ENCODE measurements at regions not wholly inside any gene's neighbourhood (a gene's known extent, or its start where the extent isn't known, plus 50 kb on each side); places are given as distances from the start of the nearest gene placed in this dataset.

DNA sequence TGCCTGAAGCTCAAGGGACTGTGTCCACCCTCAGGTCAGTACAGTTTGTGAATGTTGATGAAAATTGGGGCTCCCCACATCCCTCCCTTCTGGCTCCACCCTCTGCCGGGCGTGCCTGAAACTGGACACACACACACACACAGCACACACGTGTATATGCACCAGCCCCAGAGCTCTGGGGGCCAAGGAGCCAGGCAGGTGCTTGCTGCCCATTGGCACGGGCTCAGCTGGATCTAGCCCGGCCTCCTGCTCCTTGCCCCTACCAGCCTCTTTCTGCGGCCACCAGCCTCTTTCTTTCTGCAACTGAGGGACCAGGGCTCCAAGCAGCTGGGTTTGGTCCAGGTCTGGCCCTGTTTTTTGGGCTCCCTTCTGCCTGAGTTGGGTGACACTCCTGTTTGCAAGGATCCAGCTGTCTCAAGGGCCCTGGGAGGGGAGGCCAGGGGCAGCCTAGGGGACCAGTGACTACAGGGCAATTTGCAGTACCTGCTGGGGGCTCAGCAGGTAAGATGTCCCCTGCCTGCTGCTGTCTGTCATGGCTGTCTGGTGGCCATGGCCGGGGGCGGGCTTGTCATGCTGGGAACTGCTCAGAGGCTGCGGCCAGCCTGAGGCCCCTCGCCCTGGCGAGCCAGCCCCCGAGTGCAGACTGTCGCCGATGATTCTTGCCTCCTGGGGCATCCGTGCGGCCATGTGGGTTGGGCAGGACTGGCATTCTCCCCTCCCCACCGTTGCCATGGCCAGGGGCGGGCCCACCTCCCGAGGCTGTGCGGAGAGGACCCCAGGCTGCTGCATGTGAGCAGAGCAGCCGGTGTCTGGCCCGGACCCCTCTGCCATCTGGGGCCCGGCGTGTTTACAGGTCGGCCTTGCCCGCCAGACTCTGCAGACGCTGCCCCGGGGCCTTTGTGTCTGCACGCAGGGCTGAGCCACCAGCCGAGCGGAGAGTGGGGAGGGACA is 51.5 kb upstream of the PPARA start:
- intact Hi-C loops (cut with micrococcal nuclease): no loop called here
- H3K27me3 Mint-ChIP-seq: no peaks in the 10 kb centered on the region
- H3K4me3 Mint-ChIP-seq: no peak overlapping the region
- H3K27ac Mint-ChIP-seq: no peak overlapping the region
- no peaks in the 10 kb centered on the region for H3K36me3 Mint-ChIP-seq (ENCODE audit: low read depth)
- no peak for DNase-seq
- no peaks in the 10 kb centered on the region for H3K4me1 Mint-ChIP-seq
- no peaks in the 10 kb centered on the region for H3K9me3 Mint-ChIP-seq

DNA sequence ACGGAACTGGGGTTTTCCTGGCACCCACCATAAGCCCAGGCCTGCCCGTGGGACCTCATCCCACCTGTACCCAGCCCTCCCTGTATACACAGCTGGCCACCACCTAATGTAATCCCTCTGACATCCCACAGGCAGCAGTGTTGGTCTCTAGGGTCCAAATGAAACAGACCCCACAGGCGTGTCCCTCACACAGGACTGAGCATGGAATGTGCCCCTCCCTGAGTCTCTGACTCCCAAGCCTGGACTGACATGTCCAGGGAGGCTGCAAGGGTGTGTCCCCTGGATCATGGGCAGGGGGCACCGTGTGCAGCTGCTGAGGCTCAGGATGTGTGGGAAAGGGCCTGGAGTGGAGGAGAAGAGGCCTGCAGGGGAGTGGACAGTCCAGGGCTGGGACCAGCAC is 50.6 kb upstream of the PPARA start:
- intact Hi-C loops (cut with micrococcal nuclease): no loop called here
- Mint-ChIP-seq H3K4me1 (no peaks in the 10 kb centered on the region), H3K27me3 (no peaks in the 10 kb centered on the region), H3K27ac (no peak overlapping the region), H3K9me3 (no peaks in the 10 kb centered on the region), H3K36me3 (ENCODE audit: low read depth) (no peaks in the 10 kb centered on the region), H3K4me3 (no peak overlapping the region)
- no peak for DNase-seq

DNA sequence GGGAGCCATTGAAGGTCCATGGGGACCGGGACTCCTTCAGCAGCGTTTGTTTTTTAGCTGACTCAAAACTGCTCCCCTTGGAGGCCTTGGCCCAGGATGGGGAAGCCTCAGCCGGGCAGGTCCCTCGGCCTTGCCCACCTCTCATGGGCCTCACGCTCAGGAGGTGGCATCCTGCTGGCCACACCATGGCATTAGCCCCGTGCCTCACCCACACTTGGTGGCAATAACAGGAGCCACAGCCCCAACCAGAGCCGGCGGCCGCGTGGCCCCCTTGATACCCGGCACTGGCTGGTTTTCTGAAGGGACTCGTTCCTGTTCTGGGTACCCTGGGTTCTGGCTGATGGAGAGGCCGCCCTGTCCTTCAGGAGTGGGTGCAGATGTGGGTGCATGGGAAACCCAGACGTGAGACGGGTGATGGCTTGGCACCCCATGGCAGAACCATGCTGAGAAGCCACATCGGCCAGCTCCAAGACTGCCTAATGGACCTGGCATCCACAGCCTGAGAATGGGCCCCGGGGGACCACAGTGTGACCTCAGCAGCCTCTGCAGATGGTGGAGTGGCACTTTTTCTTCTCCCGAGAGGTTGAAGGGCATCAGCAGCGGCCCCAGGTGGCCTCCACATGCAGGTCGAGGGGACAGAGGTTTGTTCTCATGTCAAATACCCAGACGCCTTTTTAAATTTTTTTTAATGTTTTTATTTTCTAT is 49.8 kb upstream of the PPARA start:
- no peaks in the 10 kb centered on the region for H3K4me1 Mint-ChIP-seq
- intact Hi-C loops (cut with micrococcal nuclease): no loop called here
- no peaks in the 10 kb centered on the region for H3K9me3 Mint-ChIP-seq
- no peaks in the 10 kb centered on the region for H3K36me3 Mint-ChIP-seq (ENCODE audit: low read depth)
- no peaks in the 10 kb centered on the region for H3K27me3 Mint-ChIP-seq
- H3K4me3 Mint-ChIP-seq: no peak overlapping the region
- no peak for DNase-seq
- H3K27ac Mint-ChIP-seq: no peak overlapping the region

Data from activated CD4-positive, alpha-beta T cell treated with anti-CD3 and anti-CD28 coated beads, Interleukin-2, amount 10 ng/mL, durations not matched to agents 24 days and 14 days (primary cell).